Neural progenitor cell (in vitro differentiated cells): ENCODE measurements at regions not wholly inside any gene's neighbourhood (a gene's known extent, or its start where the extent isn't known, plus 50 kb on each side); places are given as distances from the start of the nearest gene placed in this dataset.

Experiments used
- EZH2 ChIP-seq: fragments of 200-600 bp; sonication (generic); IDR thresholded peaks from 2 replicates; pipeline ENCODE4 v1.6.1; 2017; ENCODE audit warnings: antibody characterized with exemption, mild to moderate bottlenecking, moderate library complexity
- TF ChIP-seq, protein P1 (sequence below): fragments of 200-600 bp; sonication (generic); IDR thresholded peaks from 2 replicates; pipeline ENCODE4 v1.5.1; 2017; ENCODE audit warnings: antibody characterized with exemption, mild to moderate bottlenecking

DNA sequence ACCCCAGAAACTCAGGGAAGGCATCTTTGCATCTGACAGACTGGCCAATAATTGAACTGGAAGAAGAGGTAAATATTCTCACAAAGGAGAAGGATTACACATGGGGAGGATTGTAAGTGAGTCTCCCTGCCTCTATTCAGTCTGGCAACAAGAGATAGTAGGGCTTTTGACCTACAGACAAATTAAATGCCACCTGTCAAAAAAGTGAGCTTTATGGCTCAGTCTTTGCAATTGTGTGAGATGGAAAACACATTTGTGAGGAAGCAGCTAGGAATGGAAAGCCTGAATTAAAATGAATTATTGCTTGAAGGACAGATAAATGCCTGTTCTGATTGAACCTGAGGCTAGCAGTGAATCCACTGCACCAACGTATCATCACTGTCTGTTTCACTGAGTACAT, 173.3 kb upstream of the GOLIM4 start:
- TF ChIP-seq, protein P1, sequence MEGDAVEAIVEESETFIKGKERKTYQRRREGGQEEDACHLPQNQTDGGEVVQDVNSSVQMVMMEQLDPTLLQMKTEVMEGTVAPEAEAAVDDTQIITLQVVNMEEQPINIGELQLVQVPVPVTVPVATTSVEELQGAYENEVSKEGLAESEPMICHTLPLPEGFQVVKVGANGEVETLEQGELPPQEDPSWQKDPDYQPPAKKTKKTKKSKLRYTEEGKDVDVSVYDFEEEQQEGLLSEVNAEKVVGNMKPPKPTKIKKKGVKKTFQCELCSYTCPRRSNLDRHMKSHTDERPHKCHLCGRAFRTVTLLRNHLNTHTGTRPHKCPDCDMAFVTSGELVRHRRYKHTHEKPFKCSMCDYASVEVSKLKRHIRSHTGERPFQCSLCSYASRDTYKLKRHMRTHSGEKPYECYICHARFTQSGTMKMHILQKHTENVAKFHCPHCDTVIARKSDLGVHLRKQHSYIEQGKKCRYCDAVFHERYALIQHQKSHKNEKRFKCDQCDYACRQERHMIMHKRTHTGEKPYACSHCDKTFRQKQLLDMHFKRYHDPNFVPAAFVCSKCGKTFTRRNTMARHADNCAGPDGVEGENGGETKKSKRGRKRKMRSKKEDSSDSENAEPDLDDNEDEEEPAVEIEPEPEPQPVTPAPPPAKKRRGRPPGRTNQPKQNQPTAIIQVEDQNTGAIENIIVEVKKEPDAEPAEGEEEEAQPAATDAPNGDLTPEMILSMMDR = no peak
- TF ChIP-seq EZH2 = no peak
